Mucosa of descending colon (tissue), 3 donors: ENCODE measurements at regions not wholly inside any gene's neighbourhood (a gene's known extent, or its start where the extent isn't known, plus 50 kb on each side); places are given as distances from the start of the nearest gene placed in this dataset.

ENCODE experiments used
- ATAC-seq: fragments of 200-7000 bp; cut with Tn5 transposase; one replicate; pipeline ENCODE4 v1.9.1; 2020; ENCODE audit warnings: mild to moderate bottlenecking, moderate library complexity
- DNase-seq, 3 donors: peaks; one replicate each; pipeline ENCODE4 v3.0.0-alpha.2; 2020
- H3K36me3 ChIP-seq: fragments of 200-600 bp; one replicate; pipeline ENCODE4 v1.8.0; 2021; ENCODE audit warnings: low read depth, mild to moderate bottlenecking
- H3K4me1 ChIP-seq: fragments of 200-600 bp; one replicate; pipeline ENCODE4 v1.8.0; 2021; ENCODE audit warnings: low read depth, mild to moderate bottlenecking
- H3K4me3 ChIP-seq: fragments of 200-600 bp; one replicate; pipeline ENCODE4 v1.8.0; 2021; ENCODE audit warnings: mild to moderate bottlenecking
- H3K9me3 ChIP-seq: fragments of 200-600 bp; one replicate; pipeline ENCODE4 v1.8.0; 2021; ENCODE audit warnings: mild to moderate bottlenecking
- CTCF ChIP-seq: fragments of 200-600 bp; IDR thresholded peaks from one replicate; pipeline ENCODE4 v1.8.0; 2022; ENCODE audit warnings: antibody characterized with exemption, mild to moderate bottlenecking
- intact Hi-C, 2 donors: fragments of 100-400 bp; cut with DNase I in 1 of 2; cut with micrococcal nuclease in 1 of 2; formaldehyde crosslinking; loops; one replicate each; pipeline versions ENCODE4 v1.11.0 to v1.11.1; 2022; cut with DNase I, micrococcal nuclease
- donor health status: DM: no; HTN: no; CAD: no; lungs with moderate emphysema.
- donor health status: DM: no; HTN: no; CAD: no.
- donor health status: DM: no; HTN: yes; CAD: no.

GRCh38 chr19:31421856-31422255 lies 72.6 kb upstream of the TSHZ3 start:
- no peak for TF ChIP-seq CTCF
- Histone ChIP-seq H3K9me3 (no peaks in the 10 kb centered on the region), H3K4me3 (no peak overlapping the region), H3K36me3 (no peaks in the 10 kb centered on the region), H3K4me1 (no peaks in the 10 kb centered on the region)
- intact Hi-C loops = no loop called here
- ATAC-seq (no peak), DNase-seq (no peak)

GRCh38 chr19:31423896-31424295 lies 74.7 kb upstream of the TSHZ3 start:
- H3K4me1 ChIP-seq = no peaks in the 10 kb centered on the region
- intact Hi-C loops = no loop called here

GRCh38 chr19:31424861-31425620 lies 75.8 kb upstream of the TSHZ3 start:
- Histone ChIP-seq H3K36me3 (no peaks in the 10 kb centered on the region), H3K4me1 (no peaks in the 10 kb centered on the region), H3K4me3 (no peak overlapping the region), H3K9me3 (no peaks in the 10 kb centered on the region)
- intact Hi-C loops = no loop called here
- no peak for TF ChIP-seq CTCF
- DNase-seq (no peak), ATAC-seq (no peak)

More at GRCh38 chr19:31423896-31424295, 74.7 kb upstream of the TSHZ3 start:
- H3K9me3 ChIP-seq = no peaks in the 10 kb centered on the region
- no peak overlapping the region for H3K4me3 ChIP-seq
- DNase-seq (no peak), ATAC-seq (no peak)
- no peak for TF ChIP-seq CTCF
- no peaks in the 10 kb centered on the region for H3K36me3 ChIP-seq

- Histone ChIP-seq H3K4me3 (no peak overlapping the region), H3K9me3 (no peaks in the 10 kb centered on the region), H3K36me3 (no peaks in the 10 kb centered on the region), H3K4me1 (no peaks in the 10 kb centered on the region)
- ATAC-seq (no peak), DNase-seq (no peak)
- no peak for TF ChIP-seq CTCF
- intact Hi-C loops = no loop called here
These were observed 78.6 kb upstream of the TSHZ3 start for GRCh38 chr19:31427857-31428256.

GRCh38 chr19:31430381-31430780 lies 81.1 kb upstream of the TSHZ3 start:
- no peak overlapping the region for H3K4me3 ChIP-seq
- no peak for ATAC-seq
- intact Hi-C loops = no loop called here
- peaks cover 3% of the 10 kb centered on the region for H3K9me3 ChIP-seq
- H3K4me1 ChIP-seq = no peaks in the 10 kb centered on the region
- DNase-seq = no peak
- TF ChIP-seq CTCF = no peak
- no peaks in the 10 kb centered on the region for H3K36me3 ChIP-seq
